Osteoblast (primary cell): ENCODE measurements at regions not wholly inside any gene's neighbourhood (a gene's known extent, or its start where the extent isn't known, plus 50 kb on each side); places are given as distances from the start of the nearest gene placed in this dataset.
A peak's percentile ranks its signal among the peaks of the same experiment; 100 is the strongest.

Experiments used
- DNase-seq: peaks from one replicate; pipeline ENCODE4 v3.0.0; 2011; ENCODE audit warnings: low spot score, mixed read lengths; ENCODE audit not compliant: insufficient read length; ENCODE audit errors: missing footprints
- H2AFZ ChIP-seq: 2 replicates; pipeline ENCODE4 v1.6.0; 2011; ENCODE audit warnings: mild to moderate bottlenecking, low read length
- H3K27ac ChIP-seq: 2 replicates; pipeline ENCODE4 v1.5.1; 2011; ENCODE audit warnings: mild to moderate bottlenecking, low read depth, low read length, moderate library complexity
- H3K27me3 ChIP-seq: 2 replicates; pipeline ENCODE4 v1.6.0; 2012; ENCODE audit warnings: mild to moderate bottlenecking, control low read depth, inconsistent platforms, low read length, moderate library complexity; ENCODE audit not compliant: insufficient read depth
- H3K36me3 ChIP-seq: 2 replicates; pipeline ENCODE4 v1.5.1; 2011; ENCODE audit warnings: mild to moderate bottlenecking, low read length, control low read depth, moderate library complexity; ENCODE audit not compliant: insufficient read depth
- H3K4me1 ChIP-seq: 2 replicates; pipeline ENCODE4 v1.5.1; 2011; ENCODE audit warnings: mild to moderate bottlenecking, low read length, control low read depth, moderate library complexity; ENCODE audit not compliant: insufficient read depth
- H3K4me2 ChIP-seq: 2 replicates; pipeline ENCODE4 v1.6.0; 2011; ENCODE audit warnings: mild to moderate bottlenecking, low read length; ENCODE audit not compliant: insufficient read depth
- H3K4me3 ChIP-seq: fragments of 200-600 bp; sonication (generic); 3 replicates; pipeline ENCODE4 v1.5.1; 2012; ENCODE audit warnings: mild to moderate bottlenecking, low read length, inconsistent platforms; ENCODE audit not compliant: insufficient read depth
- H3K79me2 ChIP-seq: 2 replicates; pipeline ENCODE4 v1.6.0; 2012; ENCODE audit warnings: mild to moderate bottlenecking, low read length, control low read depth, inconsistent platforms; ENCODE audit not compliant: insufficient read depth
- H3K9me3 ChIP-seq: 2 replicates; pipeline ENCODE4 v1.5.1; 2011; ENCODE audit warnings: low read depth, low read length, control low read depth
- H4K20me1 ChIP-seq: 2 replicates; pipeline ENCODE4 v1.6.0; 2012; ENCODE audit warnings: mild to moderate bottlenecking, low read length, control low read depth; ENCODE audit not compliant: insufficient read depth
- TF ChIP-seq, protein P1 (sequence below): IDR thresholded peaks from 2 replicates; pipeline ENCODE4 v1.5.1; 2011; ENCODE audit warnings: mild to moderate bottlenecking, low read depth, low read length, moderate library complexity; ENCODE audit errors: extremely low read depth

DNA sequence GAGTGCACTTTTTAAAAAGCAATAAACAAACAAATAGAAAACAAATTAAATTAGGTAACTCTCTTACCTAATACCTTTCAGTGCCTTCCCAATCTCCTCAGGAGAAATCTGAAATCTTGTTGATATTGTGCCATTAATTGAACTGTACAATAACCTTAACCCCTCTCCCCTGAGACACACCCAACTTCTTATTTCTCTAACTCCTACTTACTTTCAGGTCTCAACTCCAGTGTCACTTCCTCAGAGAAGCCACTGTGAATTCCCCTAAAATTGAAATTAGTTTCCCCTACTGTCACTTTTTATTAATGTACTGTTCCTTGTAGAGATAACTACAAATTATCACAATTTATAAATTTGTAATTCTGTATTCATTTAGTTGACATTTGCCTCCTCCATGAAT, 295.3 kb upstream of the TNC start:
- H3K27me3 ChIP-seq = no peaks in the 10 kb centered on the region
- no peaks in the 10 kb centered on the region for H3K79me2 ChIP-seq
- H3K36me3 ChIP-seq = no peaks in the 10 kb centered on the region
- H3K27ac ChIP-seq = no peak overlapping the region
- TF ChIP-seq, protein P1, sequence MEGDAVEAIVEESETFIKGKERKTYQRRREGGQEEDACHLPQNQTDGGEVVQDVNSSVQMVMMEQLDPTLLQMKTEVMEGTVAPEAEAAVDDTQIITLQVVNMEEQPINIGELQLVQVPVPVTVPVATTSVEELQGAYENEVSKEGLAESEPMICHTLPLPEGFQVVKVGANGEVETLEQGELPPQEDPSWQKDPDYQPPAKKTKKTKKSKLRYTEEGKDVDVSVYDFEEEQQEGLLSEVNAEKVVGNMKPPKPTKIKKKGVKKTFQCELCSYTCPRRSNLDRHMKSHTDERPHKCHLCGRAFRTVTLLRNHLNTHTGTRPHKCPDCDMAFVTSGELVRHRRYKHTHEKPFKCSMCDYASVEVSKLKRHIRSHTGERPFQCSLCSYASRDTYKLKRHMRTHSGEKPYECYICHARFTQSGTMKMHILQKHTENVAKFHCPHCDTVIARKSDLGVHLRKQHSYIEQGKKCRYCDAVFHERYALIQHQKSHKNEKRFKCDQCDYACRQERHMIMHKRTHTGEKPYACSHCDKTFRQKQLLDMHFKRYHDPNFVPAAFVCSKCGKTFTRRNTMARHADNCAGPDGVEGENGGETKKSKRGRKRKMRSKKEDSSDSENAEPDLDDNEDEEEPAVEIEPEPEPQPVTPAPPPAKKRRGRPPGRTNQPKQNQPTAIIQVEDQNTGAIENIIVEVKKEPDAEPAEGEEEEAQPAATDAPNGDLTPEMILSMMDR = no peak
- H3K4me3 ChIP-seq = no peak overlapping the region
- no peaks in the 10 kb centered on the region for H4K20me1 ChIP-seq
- H3K4me1 ChIP-seq = peaks cover 19% of the 10 kb centered on the region
- no peak overlapping the region for H2AFZ ChIP-seq
- DNase-seq = no peak
- H3K9me3 ChIP-seq = no peaks in the 10 kb centered on the region
- no peak overlapping the region for H3K4me2 ChIP-seq

DNA sequence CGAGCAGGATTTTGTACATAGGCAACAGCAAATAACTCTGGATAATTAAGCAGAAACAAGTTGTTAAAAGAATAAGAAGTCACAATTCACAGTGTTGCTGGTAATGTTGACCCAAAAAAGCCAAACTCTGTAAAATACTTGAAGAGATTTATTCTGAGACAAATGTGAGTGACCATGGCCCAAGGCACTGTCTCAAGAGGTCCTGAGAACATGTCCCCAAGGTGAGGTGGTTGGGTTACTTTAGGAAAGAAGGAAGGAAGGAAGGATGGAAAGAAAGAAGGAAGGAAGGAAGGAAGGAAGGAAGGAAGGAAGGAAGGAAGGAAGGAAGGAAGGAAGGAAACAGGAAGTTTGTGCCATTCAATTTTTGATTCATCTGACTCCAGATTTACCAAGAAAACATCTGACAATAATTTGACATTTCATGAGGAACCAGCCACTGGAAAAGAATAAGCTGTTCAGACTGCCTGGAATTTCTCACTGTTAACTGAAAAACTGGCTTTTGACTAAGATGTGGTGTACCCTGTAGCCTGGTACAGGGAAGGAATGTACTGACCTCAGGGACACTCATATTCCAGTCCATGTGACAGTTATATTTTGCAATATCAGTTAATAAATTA, 295.9 kb upstream of the TNC start:
- H4K20me1 ChIP-seq = no peaks in the 10 kb centered on the region
- H3K4me2 ChIP-seq = no peak overlapping the region
- no peak overlapping the region for H3K4me3 ChIP-seq
- H2AFZ ChIP-seq = no peak overlapping the region
- H3K36me3 ChIP-seq = no peaks in the 10 kb centered on the region
- H3K79me2 ChIP-seq = no peaks in the 10 kb centered on the region
- H3K4me1 ChIP-seq = peaks cover 19% of the 10 kb centered on the region
- no peaks in the 10 kb centered on the region for H3K9me3 ChIP-seq
- no peak for DNase-seq
- no peaks in the 10 kb centered on the region for H3K27me3 ChIP-seq
- TF ChIP-seq, protein P1 = no peak
- H3K27ac ChIP-seq = no peak overlapping the region

DNA sequence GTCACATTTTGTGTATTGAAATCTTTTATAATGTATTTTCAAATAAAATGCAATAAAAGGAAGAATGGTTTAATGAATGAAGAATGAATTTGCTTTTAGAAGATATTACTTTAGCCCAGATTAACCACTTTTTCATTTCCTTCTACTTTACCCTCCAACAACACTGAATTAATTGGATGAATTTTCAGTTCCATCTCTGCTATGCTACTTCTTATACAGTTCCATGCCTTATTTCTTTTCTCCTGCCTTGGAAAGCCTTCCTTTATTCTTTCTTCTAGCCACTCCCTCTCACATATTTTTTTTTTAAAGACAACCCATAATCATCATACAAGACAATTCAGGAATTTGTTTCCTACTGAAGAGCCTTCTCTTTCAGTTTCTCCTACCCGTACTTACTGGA, 296.6 kb upstream of the TNC start:
- peaks cover 19% of the 10 kb centered on the region for H3K4me1 ChIP-seq
- no peaks in the 10 kb centered on the region for H3K79me2 ChIP-seq
- H4K20me1 ChIP-seq = no peaks in the 10 kb centered on the region
- H3K27me3 ChIP-seq = no peaks in the 10 kb centered on the region
- no peak overlapping the region for H3K27ac ChIP-seq
- no peak for DNase-seq
- no peak overlapping the region for H3K4me2 ChIP-seq
- no peak overlapping the region for H3K4me3 ChIP-seq
- H3K36me3 ChIP-seq = no peaks in the 10 kb centered on the region
- H3K9me3 ChIP-seq = no peaks in the 10 kb centered on the region
- no peak overlapping the region for H2AFZ ChIP-seq
- TF ChIP-seq, protein P1 = no peak

DNA sequence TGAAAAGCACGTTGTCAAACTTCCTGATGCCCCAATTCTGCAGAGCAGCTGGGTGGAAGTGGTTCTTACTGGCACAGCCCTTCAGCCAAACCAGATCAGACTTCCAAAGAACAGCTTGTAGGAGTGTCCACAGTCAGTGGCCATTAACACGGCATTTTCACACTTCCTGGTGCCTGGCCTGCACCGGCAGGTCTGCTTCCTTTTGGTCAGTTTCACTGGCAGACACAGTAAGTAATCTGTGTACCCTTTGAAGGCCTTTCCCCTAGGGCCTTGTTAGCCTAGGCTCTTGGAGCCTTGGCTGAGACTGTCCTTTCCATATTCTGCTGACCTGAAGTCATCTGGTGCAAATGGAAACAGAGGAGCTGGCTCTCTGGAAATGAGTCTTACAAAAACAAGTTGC, 297.5 kb upstream of the TNC start:
- peak overlapping the region; percentile 18 for H2AFZ ChIP-seq
- DNase-seq = no peak

More for the DNA sequence above, 297.5 kb upstream of the TNC start:
- Histone ChIP-seq H3K4me2 (no peak overlapping the region), H3K27ac (no peak overlapping the region), H4K20me1 (no peaks in the 10 kb centered on the region), H3K36me3 (no peaks in the 10 kb centered on the region), H3K9me3 (no peaks in the 10 kb centered on the region), H3K27me3 (no peaks in the 10 kb centered on the region), H3K4me3 (no peak overlapping the region), H3K79me2 (no peaks in the 10 kb centered on the region), H3K4me1 (peaks cover 19% of the 10 kb centered on the region)
- TF ChIP-seq, protein P1 = no peak
